Astrocyte of the hippocampus (primary cell): ENCODE measurements at regions not wholly inside any gene's neighbourhood (a gene's known extent, or its start where the extent isn't known, plus 50 kb on each side); places are given as distances from the start of the nearest gene placed in this dataset.
A peak's percentile ranks its signal among the peaks of the same experiment; 100 is the strongest.

Source experiments
- DNase-seq: peaks from one replicate; pipeline ENCODE4 v3.0.0; 2011; ENCODE audit warnings: low read depth, low spot score

DNA sequence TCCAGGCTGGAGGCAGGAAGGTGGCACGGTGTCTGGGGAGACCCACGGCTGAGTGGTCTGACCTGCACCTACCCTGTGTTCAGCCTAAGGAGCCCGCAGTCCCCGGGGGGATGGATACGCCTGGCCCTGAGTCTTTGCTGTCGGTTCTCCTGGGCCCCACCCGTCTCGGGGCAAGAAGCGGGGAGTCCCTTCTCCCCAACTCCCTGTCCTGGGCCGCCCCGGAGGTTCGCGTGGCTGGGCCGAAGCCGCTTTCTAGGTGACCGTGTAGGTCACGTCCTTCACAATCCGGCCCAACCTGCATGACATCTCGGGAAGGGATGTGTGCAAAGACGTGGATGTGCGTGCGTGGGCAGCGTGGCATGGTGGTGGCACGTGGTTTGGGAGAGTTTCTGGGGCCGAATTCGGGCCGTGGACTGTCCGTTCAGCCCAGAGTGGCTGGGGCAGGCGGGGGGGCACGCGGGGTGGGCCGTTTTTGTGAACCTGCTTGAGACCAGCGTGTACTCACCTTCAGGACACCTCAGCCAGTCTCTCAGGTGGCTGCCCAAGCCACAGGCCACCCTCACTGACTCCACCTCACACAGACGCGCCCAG is 103.3 kb downstream of the PTPRS start:
- no peak for DNase-seq

DNA sequence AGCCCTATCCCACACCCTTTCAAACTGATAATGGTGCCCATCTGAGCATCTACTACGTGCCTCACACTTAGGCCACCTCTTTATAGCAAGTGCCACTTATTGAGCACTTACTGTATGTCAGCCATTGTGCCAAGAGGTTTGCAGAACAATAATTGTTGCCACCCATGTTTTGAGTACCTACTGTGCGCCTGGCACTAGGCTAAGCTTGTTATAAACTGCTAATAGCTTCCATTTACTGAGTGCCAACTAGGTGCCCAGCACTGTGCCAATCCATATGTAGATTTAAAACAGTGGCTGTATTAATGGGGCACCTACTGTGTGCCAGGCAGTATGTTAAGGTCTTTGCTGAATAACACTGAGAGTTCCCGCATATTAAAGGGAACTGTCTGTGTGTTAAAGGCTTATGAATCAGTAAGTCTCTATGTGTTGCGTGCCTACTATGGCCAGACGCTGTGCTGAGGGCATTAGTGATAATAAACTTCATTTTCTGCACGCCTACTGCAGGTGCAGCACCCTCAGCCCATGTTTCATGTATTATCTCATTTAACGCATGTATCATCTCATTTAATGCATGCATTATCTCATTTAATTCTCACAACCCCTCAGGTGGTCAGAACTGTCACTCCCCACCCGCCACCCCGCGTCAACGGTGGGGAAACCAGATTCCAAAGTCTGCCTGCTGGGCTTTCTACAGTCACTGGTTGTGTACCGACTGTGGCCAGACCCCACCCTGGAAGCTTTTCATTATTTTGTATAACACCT is 105.0 kb downstream of the PTPRS start:
- no peak for DNase-seq

DNA sequence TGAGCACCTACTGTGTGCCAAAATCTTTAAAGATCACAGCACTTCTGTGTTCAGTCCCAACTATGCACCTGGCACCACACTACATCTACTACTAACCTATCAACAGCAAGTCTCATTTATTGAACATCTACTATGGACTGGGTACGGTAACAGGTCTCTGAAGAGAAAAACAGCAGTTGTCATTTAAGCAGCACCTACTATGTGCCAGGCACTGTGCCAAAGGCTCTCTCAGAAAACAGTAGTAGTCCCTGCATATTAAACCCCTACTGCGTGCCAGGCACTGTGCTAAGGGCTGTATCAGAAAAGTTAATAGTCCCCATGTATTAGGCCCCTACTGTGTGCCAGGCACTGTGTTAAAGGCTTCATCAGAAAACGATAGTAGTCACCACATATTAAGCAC is 106.2 kb downstream of the PTPRS start:
- no peak for DNase-seq

DNA sequence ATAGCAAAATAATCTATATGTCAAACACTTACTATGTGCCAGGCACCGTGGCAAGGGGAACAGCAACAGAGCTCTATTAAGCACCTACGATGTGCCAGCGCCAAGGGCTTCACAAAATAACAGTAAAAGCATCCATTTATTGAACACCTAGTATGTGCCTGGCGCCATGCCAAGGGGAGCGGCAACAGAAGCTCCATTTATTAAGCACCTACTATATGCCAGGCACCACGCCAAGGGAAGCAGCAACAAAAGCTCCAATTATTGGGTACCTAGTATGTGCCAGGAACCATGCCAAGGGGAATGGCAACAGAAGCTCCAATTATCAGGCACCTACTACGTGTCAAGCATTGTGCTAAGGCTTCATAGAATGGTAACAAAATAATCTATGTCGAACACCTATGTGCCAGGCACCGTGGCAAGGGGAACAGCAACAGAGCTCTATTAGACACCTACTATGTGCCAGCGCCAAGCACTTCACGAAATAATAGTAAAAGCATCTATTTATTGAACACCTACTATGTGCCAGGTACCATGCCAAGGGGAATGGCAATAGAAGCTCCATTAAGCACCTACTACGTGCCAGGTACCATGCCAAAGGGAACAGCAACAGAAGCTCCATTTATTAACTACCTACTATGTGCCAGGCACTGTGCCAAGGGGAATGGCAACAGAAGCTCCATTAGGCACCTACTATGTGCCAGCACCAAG is 107.7 kb downstream of the PTPRS start:
- DNase-seq, result no peak

DNA sequence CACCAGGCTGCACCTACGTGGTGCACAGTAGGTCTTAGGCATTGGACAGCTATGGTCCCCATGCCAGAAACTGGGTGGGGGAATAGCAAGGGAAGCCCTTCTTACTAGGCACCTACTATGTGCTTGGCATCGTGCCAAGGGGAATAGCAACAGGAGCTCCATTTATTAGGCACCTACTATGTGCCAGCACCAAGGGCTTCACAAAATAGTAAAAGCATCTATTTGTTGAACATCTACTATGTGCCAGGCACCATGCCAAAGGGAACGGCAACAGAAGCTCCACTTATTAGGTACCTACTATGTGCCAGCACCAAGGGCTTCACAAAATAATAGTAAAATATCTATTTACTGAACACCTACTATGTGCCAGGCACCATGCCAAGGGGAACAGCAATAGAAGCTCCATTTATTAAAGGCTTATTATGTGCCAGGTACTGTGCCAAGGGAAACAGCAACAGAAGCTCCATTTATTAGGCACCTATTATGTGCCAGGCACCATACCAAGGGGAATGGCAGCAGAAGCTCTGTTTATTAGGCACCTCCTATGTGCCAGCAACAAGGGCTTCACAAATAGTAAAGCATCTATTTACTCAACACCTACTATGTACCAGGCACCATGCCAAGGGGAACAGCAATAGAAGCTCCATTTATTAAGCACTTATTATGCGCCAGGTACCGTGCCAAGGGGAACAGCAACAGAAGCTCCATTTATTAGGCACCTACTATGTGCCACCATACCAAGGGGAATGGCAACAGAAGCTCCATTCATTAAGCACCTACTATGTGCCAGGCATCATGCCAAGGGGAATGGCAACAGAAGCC is 108.5 kb downstream of the PTPRS start:
- DNase-seq, result no peak

DNA sequence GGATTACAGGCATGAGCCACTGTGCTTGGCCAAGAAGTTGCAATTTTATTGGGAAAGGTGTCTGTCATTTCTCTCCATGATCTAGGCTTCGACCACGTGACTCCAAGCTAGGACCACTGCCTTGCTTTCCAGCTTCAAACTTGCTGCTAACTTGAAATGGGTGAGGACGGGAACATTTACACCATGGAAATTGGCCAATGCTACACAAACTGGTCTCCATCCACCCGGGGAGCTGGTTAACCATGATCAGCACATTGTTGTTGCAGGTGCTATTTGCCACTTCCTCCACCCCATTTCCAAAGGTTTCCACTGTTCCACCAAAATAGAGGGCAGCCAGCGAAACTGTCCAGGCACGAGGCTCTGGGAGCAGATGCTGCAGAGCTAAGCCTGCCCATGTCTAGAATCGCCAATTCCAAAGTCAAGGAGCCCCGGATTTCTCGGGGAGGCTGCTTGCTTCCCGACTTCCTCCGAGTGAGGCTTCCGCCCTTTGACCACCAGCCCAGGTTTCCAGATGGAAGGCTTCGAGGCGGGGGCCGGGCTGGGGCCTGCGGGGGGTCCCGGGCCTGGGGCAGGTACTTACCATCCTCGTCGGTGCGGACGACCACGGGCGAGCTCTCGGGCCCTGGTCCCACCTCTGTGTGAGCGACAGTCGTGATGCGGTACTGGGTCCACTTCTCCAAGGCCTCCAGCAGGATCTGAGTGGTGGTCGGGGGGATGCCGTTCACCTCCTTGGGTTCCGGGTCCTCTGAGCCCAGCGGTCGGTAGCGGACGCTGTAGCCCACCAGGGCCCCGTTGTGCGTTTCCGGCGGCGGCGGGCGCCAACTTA is 109.7 kb downstream of the PTPRS start:
- DNase-seq, result no peak

DNA sequence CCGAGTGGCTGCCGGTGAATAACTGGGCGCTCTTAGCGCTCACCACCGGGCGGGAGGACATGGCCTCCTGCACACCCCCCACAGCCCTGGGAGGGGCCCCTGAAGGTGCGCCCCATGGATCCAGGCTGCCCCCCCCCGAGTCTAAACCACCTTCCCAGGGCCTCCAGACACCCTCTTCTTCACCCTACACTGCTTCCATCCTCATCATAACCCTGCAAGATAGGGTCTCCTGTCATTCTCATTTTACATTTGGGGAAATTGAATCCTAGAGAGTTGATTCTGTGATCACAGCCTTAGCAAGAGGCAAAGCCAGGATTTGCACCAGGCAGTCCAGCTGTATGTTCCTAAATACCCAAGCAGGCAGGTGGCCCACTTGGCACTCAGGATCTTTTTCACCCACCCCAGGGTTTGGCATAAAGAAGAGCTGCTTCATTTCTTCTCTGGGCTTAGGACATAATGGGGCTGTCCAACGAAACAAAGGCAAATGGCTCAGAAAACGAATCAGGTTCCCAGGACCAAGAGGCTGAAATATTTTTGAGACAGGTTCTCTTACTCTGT is 110.8 kb downstream of the PTPRS start:
- no peak for DNase-seq

DNA sequence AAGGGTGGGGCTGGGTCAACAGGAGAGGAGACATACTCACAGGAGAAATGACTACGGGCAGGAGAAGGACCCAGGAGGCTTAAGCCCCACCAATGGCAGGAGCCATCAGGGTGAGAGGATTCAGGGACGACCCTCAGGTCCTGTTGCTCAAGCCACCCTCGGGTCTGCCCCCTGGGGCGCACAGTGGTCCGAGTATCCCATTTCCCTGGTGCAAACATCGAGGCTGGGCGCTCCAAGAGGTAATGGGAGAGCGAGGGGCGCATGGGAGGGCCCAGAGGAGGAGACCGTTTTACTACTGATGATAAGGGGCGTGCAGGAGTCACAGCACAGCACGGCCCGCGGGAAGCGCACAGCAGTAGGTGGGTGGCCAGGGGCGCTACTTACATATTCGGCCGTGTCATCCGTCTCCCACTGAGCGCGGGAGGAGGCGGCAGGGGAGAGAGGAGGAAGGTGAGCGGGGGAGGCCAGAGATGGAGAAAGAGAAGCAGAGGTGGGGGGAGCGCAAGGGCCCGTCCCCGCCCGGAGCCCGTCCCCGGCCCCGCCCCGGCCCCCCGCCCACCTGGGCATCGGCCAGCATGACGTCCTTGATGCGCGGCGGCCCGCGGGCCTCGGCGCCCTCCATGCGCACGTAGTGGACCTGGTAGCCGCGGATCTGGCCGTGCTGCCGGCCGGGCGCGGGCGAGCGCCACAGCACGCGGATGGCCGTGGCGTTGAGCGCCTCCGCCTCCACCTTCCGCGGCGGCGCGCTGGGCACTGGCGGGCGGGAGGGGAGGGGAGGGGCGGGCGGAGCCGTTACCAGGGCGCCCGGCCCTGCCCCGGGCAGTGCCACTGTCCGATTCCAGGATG is 111.5 kb downstream of the PTPRS start:
- no peak for DNase-seq

DNA sequence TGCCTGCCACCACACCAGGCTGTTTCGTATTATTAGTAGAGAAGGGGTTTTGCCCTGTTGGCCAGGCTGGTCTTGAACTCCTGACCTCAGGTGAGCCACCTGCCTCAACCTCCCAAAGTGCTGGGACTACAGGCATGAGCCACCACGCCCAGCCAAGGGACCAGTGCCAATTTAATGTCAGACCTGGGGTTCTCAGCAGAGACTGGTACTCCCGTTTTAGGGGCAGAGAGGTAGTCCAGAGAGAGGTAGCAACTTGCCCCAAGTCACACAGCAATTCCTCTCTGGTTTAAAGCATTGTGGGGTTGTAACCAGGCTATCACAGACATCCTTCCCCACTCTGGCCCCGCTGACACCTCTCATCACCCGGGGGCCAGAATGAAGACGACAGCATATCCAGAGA is 112.1 kb downstream of the PTPRS start:
- DNase-seq, result no peak

DNA sequence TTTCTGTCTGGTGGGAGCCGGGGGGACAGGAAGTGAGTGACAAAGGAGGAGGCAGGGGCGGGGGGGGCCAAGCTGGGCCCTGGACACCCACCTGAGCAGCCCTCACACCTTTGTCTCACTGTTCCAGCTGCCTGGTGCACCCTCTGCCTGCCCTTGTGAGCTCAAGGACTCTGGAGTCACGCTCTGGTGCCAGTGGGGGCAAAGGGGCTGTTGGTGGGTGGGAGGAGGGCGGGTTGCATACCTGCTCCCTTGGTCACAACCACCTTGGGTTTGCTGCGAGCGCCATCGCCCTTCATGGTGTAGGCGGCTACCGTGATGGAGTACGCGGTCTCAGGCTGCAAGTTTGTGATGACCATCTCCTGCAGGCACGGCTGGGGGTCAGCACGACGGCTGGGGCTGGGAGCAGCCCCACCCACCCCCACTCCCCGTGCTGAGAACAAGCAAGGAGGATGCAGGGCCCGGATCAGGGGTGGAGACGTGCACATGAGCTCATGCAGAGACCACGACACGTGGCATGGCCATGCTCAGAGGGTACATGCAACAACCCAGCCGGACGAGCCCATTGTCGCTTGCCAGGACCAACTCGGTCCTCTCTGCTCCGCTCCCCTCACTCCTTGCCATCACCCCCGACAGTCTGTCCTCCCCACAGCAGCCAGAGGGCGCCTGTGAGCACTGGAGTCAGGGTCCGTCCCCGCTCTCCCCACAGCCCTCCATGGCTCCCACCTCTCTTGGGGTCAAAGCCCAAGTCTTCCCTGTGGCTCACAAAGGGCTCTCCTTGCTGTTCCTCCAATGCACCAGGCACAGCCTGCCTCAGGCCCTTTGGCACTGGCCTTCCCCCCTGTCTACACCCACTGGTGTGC is 114.9 kb downstream of the PTPRS start:
- peak; percentile 17 for DNase-seq

DNA sequence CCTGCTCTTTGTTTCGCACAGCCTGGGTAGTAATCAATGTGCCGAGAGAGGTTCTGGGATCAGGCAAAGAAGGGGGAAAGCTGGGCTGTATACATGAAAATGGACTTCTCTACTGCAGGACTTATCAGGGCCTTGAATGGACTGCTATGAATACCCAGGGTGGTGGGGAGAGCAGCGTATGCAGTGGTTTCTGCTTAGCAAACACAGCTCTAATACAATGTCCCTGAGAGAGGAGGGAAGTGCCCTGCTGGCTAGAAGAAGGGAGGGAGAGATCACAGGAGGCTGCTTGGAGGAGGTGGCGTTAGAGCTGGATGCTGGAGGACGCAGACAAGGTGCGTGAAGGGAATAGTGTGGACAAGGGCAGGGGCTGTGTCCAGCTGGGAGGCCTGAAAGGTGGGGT is 116.1 kb downstream of the PTPRS start:
- DNase-seq, result no peak

DNA sequence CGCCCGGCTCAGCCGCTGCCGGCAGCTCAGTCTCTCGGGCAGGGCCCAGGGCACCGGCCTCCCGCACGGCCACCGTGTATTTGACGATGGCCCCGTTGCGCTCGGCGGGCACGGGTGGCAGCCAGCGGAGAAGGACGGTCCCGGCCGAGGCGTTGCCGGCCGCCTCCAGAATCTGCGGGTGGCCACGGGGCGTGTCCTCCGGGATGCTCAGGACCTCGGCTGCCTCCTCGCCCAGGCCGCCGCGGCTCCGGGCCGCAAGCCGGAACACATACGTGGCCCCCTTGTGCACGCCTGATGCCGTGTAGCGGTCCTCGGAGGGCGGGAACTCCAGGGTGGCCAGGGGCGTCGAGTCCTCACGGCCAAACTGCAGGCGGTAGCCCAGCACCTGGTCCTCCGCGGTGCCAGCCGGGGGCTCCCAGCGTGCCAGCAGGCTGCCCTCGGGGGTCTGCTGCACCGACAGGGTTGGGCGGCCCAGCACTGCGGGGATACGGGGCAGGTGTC is 117.7 kb downstream of the PTPRS start:
- DNase-seq, result no peak

DNA sequence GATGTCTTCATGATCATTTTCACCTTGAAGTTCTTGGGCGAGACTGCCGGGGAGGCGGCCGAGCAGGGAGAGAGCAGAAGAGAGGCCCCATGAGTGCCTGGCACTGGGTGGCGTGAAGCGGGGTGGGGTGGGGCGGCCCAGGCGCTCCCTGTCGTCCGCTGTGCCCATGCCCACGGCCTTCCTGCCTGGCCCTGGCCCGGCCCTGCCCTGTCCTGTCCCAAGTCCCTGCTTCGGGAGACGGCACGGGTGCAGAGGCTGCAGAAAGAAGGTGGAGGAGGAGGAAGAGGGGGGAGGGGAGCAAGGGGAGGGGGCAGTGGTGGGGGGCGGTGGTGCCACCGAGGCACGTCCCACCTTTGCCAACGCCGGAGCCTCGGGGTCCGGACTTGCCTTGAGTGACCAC is 118.4 kb downstream of the PTPRS start:
- DNase-seq, result no peak

DNA sequence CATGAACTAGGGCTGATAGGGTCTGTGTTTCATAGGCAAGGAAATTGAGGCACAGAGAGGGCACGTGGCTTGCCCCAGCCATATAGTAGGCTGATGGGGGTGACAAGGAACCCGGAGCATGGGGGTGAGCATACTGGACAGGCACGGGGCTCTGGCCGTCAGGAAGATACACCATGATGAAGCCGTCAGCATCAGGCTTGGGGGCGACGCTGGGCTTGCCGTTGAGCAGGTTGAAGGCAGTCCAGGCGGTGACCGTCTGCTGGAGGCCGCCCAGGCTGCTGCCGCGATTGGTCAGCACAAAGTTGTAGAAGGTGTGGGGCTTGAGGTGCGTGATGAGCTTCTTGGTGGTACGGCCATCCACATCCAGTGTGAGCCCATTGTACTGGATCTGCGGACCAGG is 119.7 kb downstream of the PTPRS start:
- DNase-seq, result no peak

DNA sequence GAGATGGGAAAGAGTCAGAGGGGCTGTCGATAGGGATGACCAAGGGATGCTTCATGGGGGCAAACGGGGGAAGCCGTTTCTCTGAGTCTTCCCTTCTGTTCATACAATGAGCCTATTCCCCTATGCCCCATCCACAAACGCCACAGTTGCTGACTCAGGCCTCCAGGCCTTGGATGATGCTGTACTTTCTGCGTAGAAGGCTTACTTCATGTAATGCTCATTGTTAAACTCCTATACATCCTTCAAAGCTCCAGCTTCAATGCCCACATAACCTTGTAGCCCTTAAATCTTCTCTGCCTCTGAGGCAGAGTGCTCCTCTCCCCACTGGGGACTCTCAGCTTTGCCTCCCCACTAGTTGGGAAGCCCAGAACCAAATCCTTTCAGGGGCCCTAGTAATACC is 120.3 kb downstream of the PTPRS start:
- DNase-seq, result no peak

DNA sequence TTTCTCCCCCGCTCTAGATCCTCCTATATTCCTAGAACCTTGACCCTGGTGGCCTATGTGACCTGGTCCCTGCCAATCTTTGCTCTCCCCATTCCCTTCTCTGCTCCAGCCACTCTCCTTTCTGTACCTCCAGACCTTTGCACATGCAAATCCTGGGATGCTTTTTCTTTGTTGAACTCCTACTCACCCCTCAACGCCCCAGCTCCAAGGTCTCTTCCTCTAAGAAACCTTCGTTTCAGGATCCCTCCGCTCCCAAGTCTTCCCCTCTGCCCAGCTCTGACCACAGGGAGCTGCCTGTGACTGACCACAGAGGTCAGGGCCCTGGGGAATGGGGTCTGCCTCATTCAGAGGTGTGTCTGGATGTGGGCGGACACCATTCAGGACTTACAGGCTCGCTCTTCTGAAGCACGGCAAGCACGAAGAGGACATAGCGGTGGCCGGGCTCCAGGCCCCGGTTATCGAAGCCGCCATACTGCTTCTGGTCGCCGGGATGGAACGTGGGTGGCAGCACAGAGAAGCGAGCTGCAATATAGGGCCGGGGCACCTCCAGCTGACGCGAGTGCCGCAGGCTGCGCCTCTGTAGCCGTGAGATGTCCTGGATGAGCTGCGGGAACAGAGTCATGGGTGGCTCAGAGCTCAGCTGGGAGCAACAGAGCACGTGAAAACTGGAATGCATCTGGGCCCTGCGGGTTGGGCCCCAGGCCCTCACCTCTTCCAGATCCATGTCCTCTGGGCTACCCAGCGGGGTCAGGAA is 120.9 kb downstream of the PTPRS start:
- no peak for DNase-seq

DNA sequence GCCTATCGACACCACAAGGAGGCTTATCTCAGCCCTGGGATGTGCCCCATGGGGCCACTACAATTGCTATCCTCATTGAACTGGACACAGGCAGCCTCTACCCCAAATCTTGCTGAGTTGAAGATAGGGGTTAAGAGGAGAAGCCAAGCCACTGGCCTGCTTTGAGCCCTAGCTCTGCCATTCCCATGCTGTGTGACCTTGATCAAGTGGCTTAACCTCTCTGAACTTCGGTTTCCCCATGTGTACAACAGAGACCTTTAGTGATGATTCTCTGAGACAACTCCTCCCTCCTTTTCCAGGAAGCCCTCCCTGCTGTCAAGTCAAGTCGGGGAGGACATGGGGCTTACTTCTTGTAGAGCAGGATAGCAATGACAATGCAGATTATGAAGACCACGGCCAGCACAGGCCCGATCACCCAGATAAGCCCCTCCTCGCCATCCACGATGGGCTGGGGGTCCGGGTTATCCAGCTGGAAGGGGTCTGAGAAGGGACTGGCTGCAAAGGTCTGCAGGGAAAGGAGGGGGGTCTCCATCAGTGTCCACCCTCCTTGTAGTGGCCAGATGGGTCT is 121.6 kb downstream of the PTPRS start:
- no peak for DNase-seq
